22Rv1 (cell line): ENCODE measurements at regions not wholly inside any gene's neighbourhood (a gene's known extent, or its start where the extent isn't known, plus 50 kb on each side); places are given as distances from the start of the nearest gene placed in this dataset.

Experiments used
- CTCF ChIP-seq: fragments of 450-650 bp; IDR thresholded peaks from 2 replicates; pipeline ENCODE4 v1.5.1; 2017; ENCODE audit warnings: mild to moderate bottlenecking
- ZFX ChIP-seq: fragments of 450-650 bp; IDR thresholded peaks from 2 replicates; pipeline ENCODE4 v1.6.1; 2017; ENCODE audit warnings: antibody characterized with exemption, borderline replicate concordance

DNA sequence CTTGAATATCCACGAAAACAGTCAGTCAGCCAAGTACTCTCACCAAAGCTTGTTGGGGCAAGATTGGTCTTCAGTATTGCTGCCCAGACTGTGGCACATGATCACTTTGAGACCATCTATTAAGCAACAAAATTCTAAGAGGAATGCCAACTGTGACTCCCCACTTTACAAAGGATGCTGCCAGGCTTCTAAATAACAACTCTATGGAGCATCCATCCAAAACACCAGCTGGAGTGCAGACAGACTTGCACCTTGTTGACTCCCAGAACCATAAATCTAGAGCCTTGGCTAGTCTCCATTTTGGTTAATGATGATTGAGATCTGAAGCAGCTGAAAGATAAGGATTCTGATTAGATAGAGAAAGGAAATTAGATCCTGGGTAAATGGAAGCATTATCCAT is 132.8 kb downstream of the DIO2 start:
- TF ChIP-seq CTCF (no peak), ZFX (no peak)
